HUES6 (cell line): ENCODE measurements at regions not wholly inside any gene's neighbourhood (a gene's known extent, or its start where the extent isn't known, plus 50 kb on each side); places are given as distances from the start of the nearest gene placed in this dataset.

Experiments
- H3K27ac ChIP-seq: 2 replicates; pipeline ENCODE4 v1.7.0; 2013; ENCODE audit warnings: low read depth, mild to moderate bottlenecking, low read length, inconsistent platforms
- H3K27me3 ChIP-seq: 2 replicates; pipeline ENCODE4 v1.6.1; 2013; ENCODE audit warnings: low read length; ENCODE audit not compliant: control insufficient read depth, insufficient read depth
- H3K36me3 ChIP-seq: 2 replicates; pipeline ENCODE4 v1.6.1; 2013; ENCODE audit warnings: low read length; ENCODE audit not compliant: control insufficient read depth, insufficient read depth
- H3K4me1 ChIP-seq: 2 replicates; pipeline ENCODE4 v1.6.1; 2013; ENCODE audit warnings: low read length; ENCODE audit not compliant: control insufficient read depth, insufficient read depth
- H3K4me3 ChIP-seq: 2 replicates; pipeline ENCODE4 v1.5.1; 2013; ENCODE audit warnings: low read depth, low read length
- H3K9ac ChIP-seq: one replicate; pipeline ENCODE4 v1.6.1; 2013; ENCODE audit warnings: mild to moderate bottlenecking, low read length
- H3K9me3 ChIP-seq: 2 replicates; pipeline ENCODE4 v1.6.1; 2013; ENCODE audit warnings: low read depth, low read length; ENCODE audit not compliant: control insufficient read depth, insufficient read depth

- Histone ChIP-seq H3K9me3 (peaks cover 4% of the 10 kb centered on the region; the same call in 1 of the 2 replicates), H3K4me1 (no peaks in the 10 kb centered on the region), H3K27ac (no peak overlapping the region), H3K27me3 (no peaks in the 10 kb centered on the region), H3K9ac (no peak overlapping the region), H3K4me3 (no peak overlapping the region), H3K36me3 (no peaks in the 10 kb centered on the region)
These were observed 897.0 kb upstream of the CELF2 start for GRCh38 chr10:10120671-10121070.

- H3K9ac ChIP-seq: no peak overlapping the region
- no peak overlapping the region for H3K27ac ChIP-seq
- no peak overlapping the region for H3K4me3 ChIP-seq
- H3K27me3 ChIP-seq: no peaks in the 10 kb centered on the region
- H3K9me3 ChIP-seq: no peaks in the 10 kb centered on the region
- no peaks in the 10 kb centered on the region for H3K4me1 ChIP-seq
- H3K36me3 ChIP-seq: no peaks in the 10 kb centered on the region
These were observed 892.0 kb upstream of the CELF2 start for GRCh38 chr10:10125676-10126075.

GRCh38 chr10:10126218-10126617 lies 891.5 kb upstream of the CELF2 start:
- Histone ChIP-seq H3K4me1 (no peaks in the 10 kb centered on the region), H3K27me3 (no peaks in the 10 kb centered on the region), H3K9ac (no peak overlapping the region), H3K9me3 (no peaks in the 10 kb centered on the region), H3K36me3 (no peaks in the 10 kb centered on the region), H3K4me3 (no peak overlapping the region), H3K27ac (no peak overlapping the region)

GRCh38 chr10:10128387-10128786 lies 889.3 kb upstream of the CELF2 start:
- H3K27ac ChIP-seq: no peak overlapping the region
- no peaks in the 10 kb centered on the region for H3K36me3 ChIP-seq
- H3K9me3 ChIP-seq: no peaks in the 10 kb centered on the region
- H3K4me1 ChIP-seq: no peaks in the 10 kb centered on the region
- no peak overlapping the region for H3K4me3 ChIP-seq
- no peak overlapping the region for H3K9ac ChIP-seq
- no peaks in the 10 kb centered on the region for H3K27me3 ChIP-seq

GRCh38 chr10:10130686-10131085 lies 887.0 kb upstream of the CELF2 start:
- Histone ChIP-seq H3K9me3 (no peaks in the 10 kb centered on the region), H3K4me1 (no peaks in the 10 kb centered on the region), H3K4me3 (no peak overlapping the region), H3K9ac (no peak overlapping the region), H3K27me3 (no peaks in the 10 kb centered on the region), H3K36me3 (no peaks in the 10 kb centered on the region), H3K27ac (no peak overlapping the region)

GRCh38 chr10:10132009-10132408 lies 885.7 kb upstream of the CELF2 start:
- no peaks in the 10 kb centered on the region for H3K9me3 ChIP-seq
- no peaks in the 10 kb centered on the region for H3K4me1 ChIP-seq
- H3K27me3 ChIP-seq: no peaks in the 10 kb centered on the region
- no peak overlapping the region for H3K9ac ChIP-seq
- H3K4me3 ChIP-seq: no peak overlapping the region
- H3K27ac ChIP-seq: no peak overlapping the region
- no peaks in the 10 kb centered on the region for H3K36me3 ChIP-seq

GRCh38 chr10:10133281-10133680 lies 884.4 kb upstream of the CELF2 start:
- no peaks in the 10 kb centered on the region for H3K9me3 ChIP-seq
- H3K9ac ChIP-seq: no peak overlapping the region
- H3K4me1 ChIP-seq: no peaks in the 10 kb centered on the region
- no peaks in the 10 kb centered on the region for H3K27me3 ChIP-seq
- H3K27ac ChIP-seq: no peak overlapping the region
- no peaks in the 10 kb centered on the region for H3K36me3 ChIP-seq
- H3K4me3 ChIP-seq: no peak overlapping the region

- Histone ChIP-seq H3K27me3 (no peaks in the 10 kb centered on the region), H3K9me3 (no peaks in the 10 kb centered on the region), H3K4me1 (peaks cover 7% of the 10 kb centered on the region), H3K9ac (no peak overlapping the region), H3K27ac (no peak overlapping the region), H3K36me3 (no peaks in the 10 kb centered on the region), H3K4me3 (no peak overlapping the region)
These were observed 879.0 kb upstream of the CELF2 start for GRCh38 chr10:10138685-10139084.

- peaks cover 7% of the 10 kb centered on the region for H3K4me1 ChIP-seq
- no peaks in the 10 kb centered on the region for H3K9me3 ChIP-seq
- H3K27ac ChIP-seq: 0 out of 2 replicates have a peak overlapping the region, but pooled peaks have one; percentile 23
- H3K9ac ChIP-seq: no peak overlapping the region
- H3K27me3 ChIP-seq: no peaks in the 10 kb centered on the region
- H3K4me3 ChIP-seq: no peak overlapping the region
- H3K36me3 ChIP-seq: no peaks in the 10 kb centered on the region
These were observed 875.8 kb upstream of the CELF2 start for GRCh38 chr10:10141782-10142382.

- no peak overlapping the region for H3K9ac ChIP-seq
- H3K4me1 ChIP-seq: peaks cover 7% of the 10 kb centered on the region
- H3K36me3 ChIP-seq: no peaks in the 10 kb centered on the region
- no peak overlapping the region for H3K4me3 ChIP-seq
- no peaks in the 10 kb centered on the region for H3K27me3 ChIP-seq
- no peaks in the 10 kb centered on the region for H3K9me3 ChIP-seq
- no peak overlapping the region for H3K27ac ChIP-seq
These were observed 871.1 kb upstream of the CELF2 start for GRCh38 chr10:10146604-10147003.

- H3K4me1 ChIP-seq: no peaks in the 10 kb centered on the region
- H3K27me3 ChIP-seq: no peaks in the 10 kb centered on the region
- H3K9ac ChIP-seq: no peak overlapping the region
- no peaks in the 10 kb centered on the region for H3K9me3 ChIP-seq
- no peaks in the 10 kb centered on the region for H3K36me3 ChIP-seq
- no peak overlapping the region for H3K4me3 ChIP-seq
- H3K27ac ChIP-seq: no peak overlapping the region
These were observed 867.8 kb upstream of the CELF2 start for GRCh38 chr10:10149899-10150298.
